ENCODE measurements at regions not wholly inside any gene's neighbourhood (a gene's known extent, or its start where the extent isn't known, plus 50 kb on each side); places are given as distances from the start of the nearest gene placed in this dataset.
"Not testable (repeated sequence)": the region's sequence is repeated elsewhere in the genome, so short reads cannot be mapped to it uniquely, and the experiment has no call there.

DNA sequence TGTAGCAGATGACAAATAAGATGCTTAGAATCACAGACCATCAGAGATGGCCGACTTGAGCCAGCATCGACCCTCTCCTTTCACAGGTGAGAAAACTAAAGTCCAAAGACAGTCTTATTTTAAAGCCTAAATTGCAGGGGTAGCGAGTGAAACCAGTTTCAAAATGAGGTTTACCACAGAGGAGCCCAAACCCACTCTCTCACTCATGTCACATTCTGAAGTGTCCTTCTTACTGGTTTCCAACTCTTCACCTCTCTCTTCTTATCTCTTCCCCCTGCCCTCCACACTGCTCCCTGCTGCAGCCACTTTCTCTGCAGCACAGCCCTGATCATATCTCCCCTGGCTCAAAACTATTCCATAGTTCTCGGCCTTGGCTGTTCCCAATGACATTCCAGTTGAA lies 57.0 kb upstream of the NID2 start:
- peaks cover 0 to 15% (median 6%) of the 10 kb centered on the region in 7 donors for H3K4me1 Mint-ChIP-seq
- no peak for DNase-seq
- no peaks in the 10 kb centered on the region for H3K36me3 Mint-ChIP-seq
- no peaks in the 10 kb centered on the region for H3K9me3 ChIP-seq (ENCODE audit: control insufficient read depth in 2 of 3, low read length in 3 of 3)
- peaks cover 0 to 5% (median 1%) of the 10 kb centered on the region in 11 donors for H3K9me3 Mint-ChIP-seq
- ChIA-PET CTCF (no interaction called here), POLR2A (no interaction called here)
- no peaks in the 10 kb centered on the region for H3K36me3 ChIP-seq (ENCODE audit: control insufficient read depth in 2 of 3, insufficient read depth in 3 of 3, low read length in 3 of 3)
- intact Hi-C loops (cut with micrococcal nuclease): no loop called here
- H3K27ac Mint-ChIP-seq: no peak overlapping the region
- H3K27me3 ChIP-seq (ENCODE audit: control insufficient read depth in 2 of 2, insufficient read depth in 2 of 2, low read length in 2 of 2): no peaks in the 10 kb centered on the region
- H3K27ac ChIP-seq (ENCODE audit: low read depth, low read length): no peak overlapping the region
- peaks cover 8 to 21% (median 13%) of the 10 kb centered on the region in 5 donors for H3K27me3 Mint-ChIP-seq
- no peak for ATAC-seq
- no peak overlapping the region for H3K4me3 ChIP-seq (ENCODE audit: low read length)
- peak overlapping the region in 2 of 10 donors; percentile 0 to 12 for H3K4me3 Mint-ChIP-seq
- peaks cover 0 to 17% of the 10 kb centered on the region in 2 donors for H3K4me1 ChIP-seq (ENCODE audit: control insufficient read depth in 2 of 2, insufficient read depth in 2 of 2, low read length in 2 of 2)

DNA sequence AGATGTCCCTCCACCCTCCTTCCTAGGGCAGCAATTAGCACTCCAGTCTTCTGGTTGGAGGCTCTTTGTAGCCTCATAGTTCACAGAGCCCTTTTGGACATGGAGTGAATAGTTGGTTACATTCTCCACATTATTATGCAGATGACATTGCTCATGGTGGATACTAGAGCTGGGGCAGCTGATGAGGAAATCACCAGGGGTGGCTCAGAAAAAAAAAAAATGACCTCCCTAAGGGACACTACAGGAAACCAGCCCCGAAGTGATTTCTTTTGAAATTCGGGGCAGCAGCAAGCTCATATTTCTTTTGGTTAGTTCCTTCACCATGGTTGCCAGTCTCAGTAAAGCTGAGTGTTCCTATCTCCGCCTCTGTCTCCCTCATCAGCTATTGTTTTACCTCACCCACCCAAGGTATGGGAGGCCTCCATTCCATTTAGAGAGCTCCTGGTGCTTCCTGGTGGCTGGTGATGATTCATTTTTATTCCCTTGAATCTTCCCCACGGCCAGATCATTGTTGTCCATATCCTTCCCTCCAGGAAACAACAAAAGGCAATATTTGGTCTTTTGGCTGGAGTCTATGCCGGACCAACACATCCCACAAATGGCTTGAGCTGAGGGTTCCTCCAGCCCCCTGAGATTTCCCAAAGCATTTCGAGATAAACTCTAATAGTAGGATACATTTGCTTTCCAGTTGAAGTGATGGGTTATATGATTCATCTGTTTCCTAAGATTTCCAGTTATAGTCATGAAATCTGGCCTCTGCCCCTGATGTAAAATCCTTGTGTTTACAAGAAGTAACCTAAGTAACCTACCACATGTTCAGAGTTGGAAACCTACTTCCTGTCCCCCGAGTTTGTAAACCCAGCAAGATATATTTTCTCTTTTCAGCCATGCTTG lies 56.2 kb upstream of the NID2 start:
- Histone ChIP-seq H3K4me3 (ENCODE audit: low read length) (no peak overlapping the region), H3K4me1 (ENCODE audit: control insufficient read depth in 2 of 2, insufficient read depth in 2 of 2, low read length in 2 of 2) (peaks cover 0 to 17% of the 10 kb centered on the region in 2 donors), H3K9me3 (ENCODE audit: control insufficient read depth in 2 of 3, low read length in 3 of 3) (no peaks in the 10 kb centered on the region), H3K27ac (ENCODE audit: low read depth, low read length) (no peak overlapping the region), H3K27me3 (ENCODE audit: control insufficient read depth in 2 of 2, insufficient read depth in 2 of 2, low read length in 2 of 2) (no peaks in the 10 kb centered on the region), H3K36me3 (ENCODE audit: control insufficient read depth in 2 of 3, insufficient read depth in 3 of 3, low read length in 3 of 3) (no peaks in the 10 kb centered on the region)
- Mint-ChIP-seq H3K4me3 (no peak overlapping the region), H3K27me3 (peaks cover 8 to 22% (median 13%) of the 10 kb centered on the region in 5 donors), H3K4me1 (peaks cover 0 to 15% (median 6%) of the 10 kb centered on the region in 7 donors), H3K27ac (peak overlapping the region in 1 of 9 donors; percentile 18), H3K9me3 (peaks cover 0 to 5% (median 1%) of the 10 kb centered on the region in 11 donors), H3K36me3 (no peaks in the 10 kb centered on the region)
- ChIA-PET POLR2A (no interaction called here), CTCF (no interaction called here)
- intact Hi-C loops (cut with micrococcal nuclease): no loop called here
- no peak for DNase-seq
- ATAC-seq: peak; percentile 34

DNA sequence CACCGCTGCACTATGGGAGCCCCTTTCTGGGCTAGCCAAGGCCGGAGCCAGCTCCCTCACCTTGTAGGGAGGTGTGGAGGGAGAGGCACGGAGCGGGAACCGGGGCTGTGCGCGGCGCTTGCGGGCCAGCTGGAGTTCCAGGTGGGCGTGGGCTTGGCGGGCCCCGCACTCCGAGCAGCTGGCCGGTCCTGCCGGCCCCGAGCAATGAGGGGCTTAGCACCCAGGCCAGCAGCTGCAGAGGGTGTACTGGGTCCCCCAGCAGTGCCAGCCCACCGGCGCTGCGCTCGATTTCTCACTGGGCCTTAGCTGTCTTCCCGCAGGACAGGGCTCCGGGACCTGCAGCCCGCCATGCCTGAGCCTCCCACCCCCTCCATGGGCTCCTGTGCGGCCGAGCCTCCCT lies 53.3 kb upstream of the NID2 start:
- ATAC-seq; H3K36me3 Mint-ChIP-seq; H3K27me3 ChIP-seq (ENCODE audit: control insufficient read depth in 2 of 2, insufficient read depth in 2 of 2, low read length in 2 of 2); POLR2A ChIA-PET; H3K4me3 ChIP-seq (ENCODE audit: low read length); CTCF ChIA-PET; H3K9me3 ChIP-seq (ENCODE audit: control insufficient read depth in 2 of 3, low read length in 3 of 3); intact Hi-C loops (cut with micrococcal nuclease); H3K36me3 ChIP-seq (ENCODE audit: control insufficient read depth in 2 of 3, insufficient read depth in 3 of 3, low read length in 3 of 3); H3K27ac Mint-ChIP-seq; H3K9me3 Mint-ChIP-seq; H3K27ac ChIP-seq (ENCODE audit: low read depth, low read length); DNase-seq; H3K4me3 Mint-ChIP-seq: not testable (repeated sequence)
- H3K4me1 ChIP-seq (ENCODE audit: control insufficient read depth in 2 of 2, insufficient read depth in 2 of 2, low read length in 2 of 2): peaks cover 0 to 17% of the 10 kb centered on the region in 2 donors
- Mint-ChIP-seq H3K4me1 (peaks cover 0 to 15% (median 6%) of the 10 kb centered on the region in 7 donors), H3K27me3 (peaks cover 0 to 22% (median 9%) of the 10 kb centered on the region in 5 donors)

DNA sequence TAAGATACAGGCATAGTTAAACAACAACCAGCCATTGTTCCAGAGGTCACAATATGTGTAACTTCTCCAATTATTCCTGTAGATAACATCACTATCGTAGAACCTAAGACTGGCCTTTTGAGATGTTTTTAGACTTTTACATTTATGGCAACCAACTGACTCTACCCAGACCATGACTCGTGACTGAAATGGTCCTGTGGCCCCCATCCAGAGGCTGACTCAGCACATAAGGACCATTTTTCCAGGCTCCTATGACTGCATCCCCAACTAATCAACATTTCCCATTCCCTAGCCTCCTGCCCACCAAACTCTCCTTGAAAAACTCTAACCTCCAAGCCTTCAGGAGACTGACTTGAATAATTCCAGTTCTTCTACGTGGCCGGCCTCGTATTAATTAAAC lies 52.6 kb upstream of the NID2 start:
- no peak overlapping the region for H3K27ac Mint-ChIP-seq
- Histone ChIP-seq H3K4me3 (ENCODE audit: low read length) (no peak overlapping the region), H3K9me3 (ENCODE audit: control insufficient read depth in 2 of 3, low read length in 3 of 3) (no peaks in the 10 kb centered on the region), H3K36me3 (ENCODE audit: control insufficient read depth in 2 of 3, insufficient read depth in 3 of 3, low read length in 3 of 3) (no peaks in the 10 kb centered on the region), H3K27ac (ENCODE audit: low read depth, low read length) (no peak overlapping the region), H3K27me3 (ENCODE audit: control insufficient read depth in 2 of 2, insufficient read depth in 2 of 2, low read length in 2 of 2) (no peaks in the 10 kb centered on the region), H3K4me1 (ENCODE audit: control insufficient read depth in 2 of 2, insufficient read depth in 2 of 2, low read length in 2 of 2) (peaks cover 0 to 16% of the 10 kb centered on the region in 2 donors)
- DNase-seq: no peak
- intact Hi-C loops (cut with micrococcal nuclease): no loop called here
- H3K4me3 Mint-ChIP-seq: no peak overlapping the region
- H3K9me3 Mint-ChIP-seq: peaks cover 0 to 3% (median 0%) of the 10 kb centered on the region in 11 donors
- peaks cover 0 to 23% (median 9%) of the 10 kb centered on the region in 5 donors for H3K27me3 Mint-ChIP-seq
- CTCF ChIA-PET: no interaction called here
- H3K4me1 Mint-ChIP-seq: peaks cover 0 to 14% (median 6%) of the 10 kb centered on the region in 7 donors
- ATAC-seq: no peak
- no peaks in the 10 kb centered on the region for H3K36me3 Mint-ChIP-seq
- POLR2A ChIA-PET: no interaction called here

DNA sequence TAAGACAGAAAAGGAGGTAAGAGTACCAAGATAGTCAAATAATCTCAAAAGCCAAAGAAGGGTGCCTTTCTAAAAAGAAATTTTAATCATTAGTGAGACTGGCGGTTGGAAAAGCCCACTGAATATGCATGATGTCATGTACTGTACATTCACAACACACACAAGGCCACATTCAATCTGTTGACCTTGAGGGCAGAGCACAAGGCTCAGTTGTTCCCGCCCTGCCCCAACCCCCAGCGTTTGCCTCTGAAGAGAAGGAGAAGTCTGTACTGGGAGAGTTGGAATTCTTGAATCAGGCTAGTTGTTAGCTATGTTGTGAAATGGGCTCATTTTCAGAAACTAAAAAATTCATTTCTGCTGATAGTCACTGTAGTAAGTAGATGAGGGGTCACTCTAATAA lies 50.2 kb upstream of the NID2 start:
- intact Hi-C loops (cut with micrococcal nuclease): no loop called here
- Histone ChIP-seq H3K9me3 (ENCODE audit: control insufficient read depth in 2 of 3, low read length in 3 of 3) (no peaks in the 10 kb centered on the region), H3K27me3 (ENCODE audit: control insufficient read depth in 2 of 2, insufficient read depth in 2 of 2, low read length in 2 of 2) (no peaks in the 10 kb centered on the region), H3K4me3 (ENCODE audit: low read length) (no peak overlapping the region), H3K4me1 (ENCODE audit: control insufficient read depth in 2 of 2, insufficient read depth in 2 of 2, low read length in 2 of 2) (no peaks in the 10 kb centered on the region), H3K36me3 (ENCODE audit: control insufficient read depth in 2 of 3, insufficient read depth in 3 of 3, low read length in 3 of 3) (no peaks in the 10 kb centered on the region), H3K27ac (ENCODE audit: low read depth, low read length) (no peak overlapping the region)
- Mint-ChIP-seq H3K4me3 (no peak overlapping the region), H3K36me3 (no peaks in the 10 kb centered on the region), H3K4me1 (peaks cover 0 to 2% (median 0%) of the 10 kb centered on the region in 7 donors), H3K27me3 (peaks cover 0 to 26% (median 3%) of the 10 kb centered on the region in 5 donors), H3K9me3 (peaks cover 0 to 1% (median 0%) of the 10 kb centered on the region in 11 donors), H3K27ac (no peak overlapping the region)
- ATAC-seq (no peak), DNase-seq (no peak)
- ChIA-PET CTCF (no interaction called here), POLR2A (no interaction called here)

Data from naive thymus-derived CD4-positive, alpha-beta T cell (primary cell).